Activated CD4-positive, alpha-beta T cell treated with anti-CD3 and anti-CD28 coated beads, Interleukin-2, amount 50 U/mL, for 1 hour (primary cell): ENCODE measurements at regions not wholly inside any gene's neighbourhood (a gene's known extent, or its start where the extent isn't known, plus 50 kb on each side); places are given as distances from the start of the nearest gene placed in this dataset.

ENCODE experiments used
- DNase-seq: peaks from one replicate; pipeline ENCODE4 v3.0.0-alpha.2; 2020

- no peak for DNase-seq
Measured at GRCh38 chr7:18370633-18371032, 124.9 kb upstream of the HDAC9 start.

- no peak for DNase-seq
Measured at GRCh38 chr7:18378989-18379605, 116.5 kb upstream of the HDAC9 start.

GRCh38 chr7:18384491-18385143 is 110.9 kb upstream of the HDAC9 start:
- DNase-seq = no peak

- no peak for DNase-seq
Measured at GRCh38 chr7:18386607-18387006, 108.9 kb upstream of the HDAC9 start.

- DNase-seq = no peak
Measured at GRCh38 chr7:18387191-18387735, 108.3 kb upstream of the HDAC9 start.

GRCh38 chr7:18390535-18390907 is 105.0 kb upstream of the HDAC9 start:
- no peak for DNase-seq

- no peak for DNase-seq
Measured at GRCh38 chr7:18393465-18394118, 102.0 kb upstream of the HDAC9 start.

GRCh38 chr7:18395868-18396267 is 99.7 kb upstream of the HDAC9 start:
- no peak for DNase-seq

- no peak for DNase-seq
Measured at GRCh38 chr7:18396953-18397352, 98.6 kb upstream of the HDAC9 start.

- no peak for DNase-seq
Measured at GRCh38 chr7:18399436-18400235, 95.9 kb upstream of the HDAC9 start.

GRCh38 chr7:18400275-18400674 is 95.3 kb upstream of the HDAC9 start:
- DNase-seq = no peak

GRCh38 chr7:18400726-18401125 is 94.8 kb upstream of the HDAC9 start:
- DNase-seq = no peak

- DNase-seq = no peak
Measured at GRCh38 chr7:18401757-18402156, 93.8 kb upstream of the HDAC9 start.

GRCh38 chr7:18402488-18403183 is 92.9 kb upstream of the HDAC9 start:
- no peak for DNase-seq

- DNase-seq = no peak
Measured at GRCh38 chr7:18405726-18406125, 89.8 kb upstream of the HDAC9 start.

- DNase-seq = no peak
Measured at GRCh38 chr7:18407385-18407784, 88.2 kb upstream of the HDAC9 start.

GRCh38 chr7:18408461-18408860 is 87.1 kb upstream of the HDAC9 start:
- no peak for DNase-seq

GRCh38 chr7:18408868-18409267 is 86.7 kb upstream of the HDAC9 start:
- no peak for DNase-seq

- no peak for DNase-seq
Measured at GRCh38 chr7:18413447-18413846, 82.1 kb upstream of the HDAC9 start.

- no peak for DNase-seq
Measured at GRCh38 chr7:18414885-18415284, 80.7 kb upstream of the HDAC9 start.

- DNase-seq = no peak
Measured at GRCh38 chr7:18416988-18417387, 78.6 kb upstream of the HDAC9 start.

- DNase-seq = no peak
Measured at GRCh38 chr7:18419456-18419855, 76.1 kb upstream of the HDAC9 start.

- DNase-seq = no peak
Measured at GRCh38 chr7:18420108-18420507, 75.4 kb upstream of the HDAC9 start.
